KBM-7 (cell line): ENCODE measurements at regions not wholly inside any gene's neighbourhood (a gene's known extent, or its start where the extent isn't known, plus 50 kb on each side); places are given as distances from the start of the nearest gene placed in this dataset.
A peak's percentile ranks its signal among the peaks of the same experiment; 100 is the strongest.
"Not testable (repeated sequence)": the region's sequence is repeated elsewhere in the genome, so short reads cannot be mapped to it uniquely, and the experiment has no call there.

ENCODE experiments used
- DNase-seq: peaks from one replicate; pipeline ENCODE4 v3.0.0-alpha.2; 2015
- in situ Hi-C: fragments of 300-500 bp; cut with MboI; formaldehyde crosslinking; loops from 2 replicates; pipeline ENCODE4 v1.14.3; 2020; ENCODE audit warnings: low sequenced_read_pairs, low pct_unique_long_range_greater_than_20kb, mixed read lengths

- no peak for DNase-seq
- in situ Hi-C loops: no loop called here
Observed at GRCh38 chr15:20376872-20377271, 164.7 kb downstream of the GOLGA6L6 start.

GRCh38 chr15:20372416-20372815 is 169.2 kb downstream of the GOLGA6L6 start:
- in situ Hi-C loops: not testable (repeated sequence)

DNA sequence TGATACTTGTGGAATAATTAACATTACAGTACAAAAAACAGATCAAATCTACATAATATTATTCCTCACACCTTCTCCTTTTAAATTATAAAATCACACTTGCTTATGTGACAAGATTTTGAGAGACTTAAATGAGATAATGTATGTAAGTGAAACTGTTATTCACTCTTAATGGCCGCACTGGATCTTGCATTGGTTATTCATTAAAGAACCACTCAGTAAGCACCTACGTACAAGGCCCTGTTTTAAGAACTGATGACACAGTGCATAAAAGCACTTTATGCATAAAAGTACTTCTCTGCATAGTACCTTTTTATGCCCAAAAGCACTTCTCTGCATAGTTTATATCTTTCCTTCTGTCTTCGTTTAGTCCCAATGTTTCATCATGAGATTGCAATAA is 172.1 kb downstream of the GOLGA6L6 start:
- in situ Hi-C loops: loop anchor here (10.0 kb wide), 1 partner anchor 1875 kb away; no protein-coding TSS in a partner anchor

More at GRCh38 chr15:20372416-20372815, 169.2 kb downstream of the GOLGA6L6 start:
- DNase-seq: not testable (repeated sequence)

DNA sequence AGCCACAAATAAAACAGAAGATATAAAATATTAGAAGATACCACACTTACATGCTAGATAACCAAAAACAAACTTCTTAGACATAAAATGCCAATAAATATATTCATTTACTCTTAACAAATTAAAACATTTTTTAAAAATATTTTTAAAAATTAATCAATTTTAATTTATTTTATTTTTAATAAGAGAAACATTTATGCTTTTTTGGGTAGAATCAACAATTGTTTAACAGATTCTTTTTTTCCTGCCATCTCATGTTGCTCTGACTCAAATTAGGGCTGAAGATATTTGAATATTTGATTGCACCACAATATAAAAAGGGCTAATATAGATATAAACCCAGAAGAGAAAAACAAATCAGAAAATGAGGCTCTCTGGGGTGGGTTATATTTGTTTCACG is 172.6 kb downstream of the GOLGA6L6 start:
- DNase-seq: no peak
- in situ Hi-C loops: loop anchor here (10.0 kb wide), 1 partner anchor 1876 kb away; no protein-coding TSS in a partner anchor

More for the DNA sequence above, 172.1 kb downstream of the GOLGA6L6 start:
- no peak for DNase-seq

- DNase-seq: no peak
- in situ Hi-C loops: loop anchor here (10.0 kb wide), 1 partner anchor 1878 kb away; no protein-coding TSS in a partner anchor
Observed at GRCh38 chr15:20367093-20367492, 174.5 kb downstream of the GOLGA6L6 start.

DNA sequence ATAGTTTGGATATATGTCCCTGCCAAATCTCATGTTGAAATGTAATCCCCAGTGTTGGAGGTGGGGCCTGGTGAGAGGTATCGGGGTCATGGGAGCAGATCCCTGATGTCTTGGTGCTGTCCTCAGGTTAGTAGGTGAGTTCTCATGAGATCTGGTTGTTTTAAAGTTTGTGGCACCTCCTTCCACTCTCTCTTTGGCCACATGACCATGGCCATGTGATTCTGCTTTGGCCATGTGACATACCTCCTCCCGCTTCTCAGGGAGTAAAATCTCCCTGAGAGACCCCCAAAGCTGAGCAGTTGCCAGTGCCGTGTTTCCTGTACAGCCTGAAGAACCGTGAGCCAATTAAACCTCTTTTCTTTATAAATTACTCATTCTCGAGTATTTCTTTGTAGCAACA is 178.0 kb downstream of the GOLGA6L6 start:
- in situ Hi-C loops: loop anchor here (10.0 kb wide), 1 partner anchor 1881 kb away; no protein-coding TSS in a partner anchor
- DNase-seq: not testable (repeated sequence)

DNA sequence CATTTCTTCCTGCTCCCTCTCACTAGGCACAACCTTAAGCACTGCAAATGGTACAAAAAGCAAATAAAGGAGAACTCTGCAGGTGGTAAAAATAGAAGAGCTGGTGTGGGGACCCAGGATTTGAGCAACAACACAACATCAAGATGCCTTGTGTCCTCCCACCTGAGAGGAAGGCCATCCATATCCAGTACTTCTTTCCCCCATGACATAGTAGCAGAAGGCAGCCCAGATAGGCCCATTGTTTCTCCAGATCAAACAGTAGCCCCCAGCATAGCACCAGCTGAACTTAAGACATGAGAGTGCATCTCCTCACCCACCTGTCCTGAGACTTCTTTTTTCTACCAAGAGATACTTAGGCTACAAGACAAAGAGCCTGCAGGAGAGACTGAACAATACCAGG is 180.5 kb downstream of the GOLGA6L6 start:
- in situ Hi-C loops: loop anchor here (10.0 kb wide), 1 partner anchor 1884 kb away; no protein-coding TSS in a partner anchor
- DNase-seq: no peak

GRCh38 chr15:20358779-20359414 is 182.7 kb downstream of the GOLGA6L6 start:
- in situ Hi-C loops: no loop called here
- DNase-seq: no peak

DNA sequence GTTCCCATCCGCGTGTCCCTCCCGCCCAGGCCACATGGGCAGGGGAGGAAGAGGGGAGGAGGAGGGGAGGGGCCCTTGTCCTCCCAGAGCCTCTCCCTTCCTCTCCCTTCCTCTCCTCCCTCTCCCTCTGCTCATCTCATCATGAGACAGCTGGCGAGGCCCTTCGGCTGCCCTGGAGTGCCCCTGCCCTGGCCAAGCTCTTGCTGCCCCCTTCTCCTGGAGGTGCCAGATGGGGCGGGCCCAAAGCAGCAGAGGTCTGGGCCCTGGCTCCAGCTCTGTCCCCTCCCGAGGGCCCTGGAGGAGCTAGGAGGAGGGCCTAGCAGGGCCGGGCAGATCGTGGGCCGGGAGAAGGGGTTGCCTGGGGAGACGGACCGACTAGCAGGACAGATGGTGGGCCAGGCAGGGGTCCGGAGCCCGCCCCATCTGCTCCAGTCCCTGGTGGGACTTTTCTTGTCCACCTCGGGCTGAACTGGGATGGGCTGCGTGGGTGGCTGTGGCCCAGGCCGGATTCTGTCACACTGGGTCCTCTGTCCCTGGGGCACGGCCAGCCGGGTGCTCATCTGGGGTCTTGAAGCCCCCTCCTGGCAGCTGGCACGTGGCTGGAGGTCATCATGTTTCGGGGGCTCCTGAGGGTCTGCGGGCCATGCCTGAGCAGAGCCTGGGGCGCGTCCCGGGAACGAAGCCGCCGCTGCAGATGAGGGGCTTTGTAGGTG is 183.4 kb downstream of the GOLGA6L6 start:
- in situ Hi-C loops: no loop called here

DNA sequence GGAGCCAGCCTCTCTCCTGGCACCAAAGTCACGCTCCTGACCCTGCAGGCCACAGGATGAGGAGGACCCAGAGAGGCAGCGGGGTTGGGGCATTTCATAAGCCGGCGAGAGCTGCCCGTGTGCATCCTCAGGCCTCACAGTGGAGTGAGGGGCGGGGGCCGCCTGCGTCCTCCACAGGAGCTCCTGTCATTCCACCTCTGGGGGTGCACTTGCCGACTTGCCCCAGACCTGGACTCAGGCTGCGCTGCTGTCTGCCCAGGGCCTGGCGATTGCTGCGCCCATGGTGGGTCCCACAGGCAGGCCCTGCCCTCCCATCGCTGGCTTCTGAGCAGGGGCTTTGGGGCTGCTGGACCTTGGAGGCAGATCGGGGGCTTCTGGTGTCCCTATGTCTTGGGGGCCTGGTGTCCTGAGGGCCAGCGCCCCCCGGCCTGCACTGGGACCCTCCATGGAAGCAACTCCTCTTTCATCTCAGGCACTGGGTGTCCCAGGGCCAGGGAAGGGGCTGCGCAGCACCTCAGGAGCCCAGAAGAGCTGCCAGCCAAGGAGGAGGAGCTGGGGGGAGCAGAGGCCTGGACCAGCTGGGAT is 184.0 kb downstream of the GOLGA6L6 start:
- in situ Hi-C loops: no loop called here
- no peak for DNase-seq

More for the DNA sequence above, 183.4 kb downstream of the GOLGA6L6 start:
- DNase-seq: no peak

DNA sequence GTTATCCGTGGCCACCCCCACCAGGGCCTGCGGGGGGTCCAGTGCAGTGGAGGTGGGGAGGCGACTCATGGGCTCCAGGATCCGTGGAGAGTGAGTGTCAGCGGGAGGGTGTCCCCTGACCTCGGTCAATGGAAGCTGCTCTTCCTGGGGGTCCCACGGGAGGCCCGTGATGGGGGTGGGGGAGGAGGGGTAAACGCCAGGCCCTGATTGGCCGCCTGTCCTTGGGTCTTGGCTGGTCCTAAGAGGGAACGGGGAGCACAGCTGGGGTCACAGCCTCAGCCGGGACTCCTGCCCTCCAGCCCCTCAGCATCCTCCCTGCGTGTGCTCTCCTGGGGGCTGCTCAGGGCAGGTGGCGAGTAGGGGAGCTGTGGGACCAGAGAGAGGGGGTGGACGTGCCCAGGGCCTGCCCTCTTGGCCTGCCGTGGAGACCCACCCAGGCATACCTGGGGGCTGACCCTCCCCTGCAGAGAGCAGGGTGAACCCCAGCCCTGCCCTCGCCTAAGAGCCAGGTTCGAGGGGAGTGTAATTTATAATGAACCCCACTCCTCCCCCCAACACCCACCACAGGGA is 184.6 kb downstream of the GOLGA6L6 start:
- in situ Hi-C loops: no loop called here
- no peak for DNase-seq

- in situ Hi-C loops: no loop called here
- DNase-seq: peak; percentile 88
Observed at GRCh38 chr15:20356444-20356910, 185.1 kb downstream of the GOLGA6L6 start.

DNA sequence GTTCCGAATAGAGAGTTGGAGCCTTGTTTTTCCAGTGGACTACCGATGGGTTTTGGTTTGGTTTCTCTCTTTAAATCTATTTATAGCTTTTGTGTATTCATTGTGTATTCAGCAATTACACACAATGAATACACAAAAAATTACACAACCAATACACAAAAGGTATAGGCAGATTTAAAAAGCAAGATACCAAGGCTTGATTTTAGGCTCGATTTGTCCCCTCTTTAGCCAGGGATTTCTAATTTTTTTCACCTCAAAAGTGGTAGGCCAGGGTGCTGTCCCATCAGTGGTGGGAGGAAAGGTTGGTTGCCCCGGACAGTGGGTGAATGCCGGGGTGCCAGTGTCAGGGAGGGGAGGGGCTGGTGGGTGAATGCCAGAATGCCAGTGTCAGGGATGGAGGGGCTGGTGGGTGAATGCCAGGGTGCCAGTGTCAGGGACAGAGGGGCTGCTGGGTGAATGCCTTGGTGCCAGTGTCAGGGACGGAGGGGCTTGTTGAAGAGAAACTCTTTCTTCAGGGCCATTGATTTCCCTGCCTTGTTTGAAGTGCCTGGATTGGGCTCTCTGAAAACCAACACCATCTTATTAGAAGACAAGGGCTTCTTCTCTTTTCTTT is 186.2 kb downstream of the GOLGA6L6 start:
- DNase-seq: no peak
- in situ Hi-C loops: no loop called here

DNA sequence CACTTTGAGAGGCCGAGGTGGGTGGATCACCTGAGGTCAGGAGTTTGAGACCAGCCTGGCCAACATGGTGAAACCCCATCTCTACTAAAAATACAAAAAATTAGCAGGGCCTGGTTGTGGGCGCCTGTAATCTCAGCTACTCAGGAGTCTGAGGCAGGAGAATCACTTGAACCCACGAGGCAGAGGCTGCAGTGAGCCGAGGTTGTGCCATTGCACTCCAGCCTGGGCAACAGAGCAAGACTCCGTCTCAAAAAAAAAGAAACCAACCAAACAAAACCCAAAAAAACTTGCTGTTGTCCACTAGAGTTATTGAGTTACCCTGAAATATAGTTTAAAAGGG is 186.7 kb downstream of the GOLGA6L6 start:
- in situ Hi-C loops: not testable (repeated sequence)

GRCh38 chr15:20353966-20354883 is 187.4 kb downstream of the GOLGA6L6 start:
- no peak for DNase-seq
- in situ Hi-C loops: no loop called here

More for the DNA sequence above, 186.7 kb downstream of the GOLGA6L6 start:
- DNase-seq: not testable (repeated sequence)

GRCh38 chr15:20352241-20353200 is 189.1 kb downstream of the GOLGA6L6 start:
- in situ Hi-C loops: no loop called here
- DNase-seq: no peak

GRCh38 chr15:20351448-20351971 is 190.1 kb downstream of the GOLGA6L6 start:
- in situ Hi-C loops: no loop called here
- DNase-seq: no peak
